AML-193 (cell line): ENCODE measurements at regions not wholly inside any gene's neighbourhood (a gene's known extent, or its start where the extent isn't known, plus 50 kb on each side); places are given as distances from the start of the nearest gene placed in this dataset.
"Not testable (repeated sequence)": the region's sequence is repeated elsewhere in the genome, so short reads cannot be mapped to it uniquely, and the experiment has no call there.

Experiments used
- DNase-seq, 2 experiments: peaks; one replicate each; lab custom pipeline; 2025; lab: John Stamatoyannopoulos, UW

DNA sequence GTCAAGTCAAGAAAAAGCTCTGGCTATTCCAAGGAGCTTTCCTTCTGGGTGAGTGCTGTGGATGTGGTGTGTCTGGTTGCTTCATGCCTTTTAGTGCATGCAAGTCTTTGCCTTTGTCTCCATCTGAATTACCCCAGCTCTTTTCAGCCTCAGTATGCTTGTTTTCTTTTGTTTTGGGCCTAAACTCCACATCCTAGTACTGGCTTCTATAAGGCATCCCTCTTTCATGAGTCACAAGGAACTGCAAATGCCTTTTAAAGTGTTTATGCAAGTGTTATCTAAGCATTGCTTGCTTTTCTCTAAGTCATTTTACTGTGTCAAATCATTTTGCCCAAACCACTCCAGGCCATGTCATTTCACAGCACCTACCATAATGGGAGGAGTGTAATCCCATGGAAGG is 132.1 kb downstream of the PLCE1 start:
- DNase-seq: no peak

DNA sequence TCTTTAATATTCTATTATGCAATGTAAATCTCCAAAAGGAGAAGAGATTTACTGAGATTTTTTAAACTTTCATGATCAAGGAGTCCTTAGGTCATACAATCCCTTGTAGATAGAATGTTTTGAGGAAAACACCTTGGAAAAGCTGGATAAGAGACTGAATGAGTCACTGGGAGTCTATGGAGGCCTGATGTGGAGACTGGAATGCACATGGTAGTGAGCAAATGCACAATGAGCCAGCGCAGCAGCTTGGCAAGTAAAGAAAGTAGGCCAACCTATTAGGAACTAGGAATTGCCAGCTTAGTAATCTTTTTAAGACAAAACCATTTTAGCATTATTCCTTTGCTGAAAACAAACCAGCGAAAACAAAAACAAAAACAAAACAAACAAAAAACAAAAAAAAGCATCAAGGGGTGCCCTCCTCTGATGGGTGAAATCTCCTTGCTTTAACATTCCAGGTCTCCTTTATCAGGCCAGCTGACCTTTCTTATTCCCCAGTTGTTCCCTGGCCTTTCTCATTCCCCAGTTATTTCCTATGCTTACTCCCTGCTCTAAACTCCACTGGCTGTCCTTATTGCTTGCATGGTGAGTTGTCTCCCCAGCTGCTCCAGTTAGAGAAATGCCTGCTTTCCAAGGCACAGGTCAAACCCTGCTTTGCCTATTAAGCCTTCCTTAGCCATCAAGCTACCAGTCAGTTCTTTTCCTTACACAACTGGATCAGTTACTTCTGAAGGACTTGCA is 135.8 kb downstream of the PLCE1 start:
- DNase-seq: no peak

DNA sequence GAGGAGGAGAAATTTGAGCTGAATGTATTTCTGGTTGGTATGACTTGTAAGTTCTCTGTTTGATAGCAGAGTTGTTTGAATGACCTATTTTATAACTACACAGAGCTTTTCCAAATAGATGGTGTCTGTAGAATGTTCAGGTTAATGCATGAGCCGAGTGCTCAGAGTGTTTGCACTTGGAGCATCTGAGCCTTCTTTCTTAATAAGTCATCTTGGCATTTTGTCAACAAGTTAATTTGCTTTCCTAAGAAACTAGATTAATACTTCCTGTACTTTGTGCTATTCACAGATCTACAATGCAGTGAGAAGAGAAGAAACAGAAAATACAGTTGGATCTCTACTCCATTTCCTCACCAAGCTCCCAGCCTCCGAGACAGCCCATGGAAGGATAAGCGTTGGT is 138.2 kb downstream of the PLCE1 start:
- DNase-seq: no peak

DNA sequence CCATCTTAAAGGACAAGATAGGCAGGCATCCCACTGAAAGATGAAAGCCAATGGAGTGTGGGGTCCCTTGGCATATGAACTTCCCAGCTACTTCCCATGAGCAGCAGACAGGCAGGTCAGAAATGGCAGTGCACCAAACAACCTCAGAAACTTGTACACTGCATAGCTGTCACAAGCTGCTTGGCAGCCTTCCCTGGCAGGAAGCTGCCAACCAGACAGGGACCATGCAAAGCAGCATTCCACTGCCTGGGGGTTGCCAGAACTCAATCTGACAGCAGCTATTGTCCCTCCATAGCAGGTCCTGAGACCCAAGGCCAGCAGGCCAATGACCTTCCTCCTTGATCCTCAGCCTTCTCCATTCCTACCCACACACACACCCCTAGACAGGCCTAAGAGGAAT is 139.5 kb downstream of the PLCE1 start:
- DNase-seq: no peak

DNA sequence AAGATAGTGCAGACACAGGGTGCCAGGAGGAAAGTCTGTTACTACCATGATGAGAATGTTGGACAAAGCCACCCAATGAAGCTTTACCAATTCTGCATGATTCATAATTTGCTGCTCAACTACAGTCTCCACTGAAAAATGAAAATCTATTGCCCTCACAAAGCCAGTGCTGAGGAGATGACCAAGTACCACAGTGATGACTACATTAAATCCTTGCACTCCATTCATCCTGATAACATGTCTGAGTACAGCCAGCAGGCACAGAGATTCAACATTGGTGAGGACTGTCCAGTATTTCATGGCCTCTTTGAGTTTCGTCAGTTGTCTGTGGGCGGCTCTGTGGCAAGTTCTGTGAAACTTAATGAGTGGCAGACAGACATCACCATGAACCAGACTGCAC is 144.0 kb downstream of the PLCE1 start:
- DNase-seq: no peak

DNA sequence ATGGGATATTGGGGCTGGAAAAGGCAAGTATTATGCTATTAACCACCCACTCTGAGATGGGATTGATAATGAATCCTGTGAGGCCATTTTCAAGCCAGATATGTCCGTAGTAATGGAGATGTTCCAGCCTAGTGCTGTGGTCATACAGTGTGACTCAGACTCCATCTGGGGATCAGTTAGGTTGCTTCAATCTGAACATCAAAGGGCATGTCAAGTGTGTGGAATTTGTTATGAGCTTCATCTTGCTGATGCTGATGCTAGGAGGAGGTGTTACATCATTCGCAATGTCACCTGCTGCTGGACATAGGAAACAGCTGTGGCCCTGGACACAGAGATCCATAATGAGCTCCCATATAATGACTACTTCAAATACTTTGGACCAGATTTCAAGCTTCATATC is 144.7 kb downstream of the PLCE1 start:
- no peak for DNase-seq

DNA sequence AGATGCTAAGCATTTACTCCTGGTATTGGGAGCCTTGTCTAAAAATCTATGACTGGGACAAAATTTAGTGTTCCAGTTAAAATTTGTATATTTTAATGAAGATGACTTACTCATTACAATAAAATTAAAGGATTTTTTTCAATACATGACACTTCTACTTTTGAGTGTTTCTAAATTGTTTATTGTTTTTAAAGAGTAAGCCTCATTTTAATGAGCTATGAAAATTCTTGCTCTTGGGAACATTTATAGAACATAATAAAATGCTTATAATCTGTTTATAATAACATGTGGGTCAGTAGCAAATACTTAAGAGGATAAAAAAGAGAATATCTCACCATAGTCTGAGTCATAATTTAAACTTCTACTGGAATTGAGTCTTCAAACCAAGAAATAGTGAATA is 149.5 kb downstream of the PLCE1 start:
- DNase-seq: no peak

DNA sequence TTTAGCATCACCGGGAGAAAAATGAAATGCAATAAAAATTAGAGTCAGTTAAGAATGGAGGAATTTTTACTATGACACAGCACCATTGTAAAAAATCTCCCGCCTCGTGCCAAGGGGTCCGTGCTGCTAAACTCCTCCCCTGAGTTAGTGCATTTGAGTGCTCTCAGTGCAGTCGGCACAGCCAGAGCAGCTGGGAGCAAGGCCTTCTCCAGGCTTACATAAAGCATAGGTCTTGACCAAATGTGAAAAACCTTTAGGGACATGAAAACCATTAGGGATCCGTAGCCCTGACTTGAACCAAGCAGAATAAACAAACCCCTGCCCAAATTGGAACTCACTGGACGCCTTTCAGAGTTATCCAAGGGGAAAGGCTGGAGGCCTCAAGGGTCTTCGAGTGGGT is 152.6 kb downstream of the PLCE1 start:
- no peak for DNase-seq

DNA sequence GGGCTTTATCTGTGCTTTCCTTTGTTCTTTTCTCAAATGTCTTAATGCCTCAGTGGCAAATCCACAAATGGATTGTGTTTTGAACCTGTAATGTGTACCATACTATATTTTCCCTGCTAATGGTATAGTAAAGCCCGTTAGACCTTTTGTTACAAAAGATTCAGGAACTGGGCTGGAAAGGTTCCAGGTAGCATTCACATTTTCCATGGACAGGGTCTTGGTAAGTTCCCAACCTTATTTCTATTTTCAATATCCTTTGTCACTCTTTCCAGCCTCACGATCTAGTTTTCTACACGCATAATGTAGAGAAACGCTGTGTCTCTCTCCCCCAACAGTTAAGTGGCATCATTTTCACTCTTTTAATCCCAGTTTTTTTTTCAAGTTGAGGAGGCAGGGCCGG is 153.0 kb downstream of the PLCE1 start:
- DNase-seq: no peak

DNA sequence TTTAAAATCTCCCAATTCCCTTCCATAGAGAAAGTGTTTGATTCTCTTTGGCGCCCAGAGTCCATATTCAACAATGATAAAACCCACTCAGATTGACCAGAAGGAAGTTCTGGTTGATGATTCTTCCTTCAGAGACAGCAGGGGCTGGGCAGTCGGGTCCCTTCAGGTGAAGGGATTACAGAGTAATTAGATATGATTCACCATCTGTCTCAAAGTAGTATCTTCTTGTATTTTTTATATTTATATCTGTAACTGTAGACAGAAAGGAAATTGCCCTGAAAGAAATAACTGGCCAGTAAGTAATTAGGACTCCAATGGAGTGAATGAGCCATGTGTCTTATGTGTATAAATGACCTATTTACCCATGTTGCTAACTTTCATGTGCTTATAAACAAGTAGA is 156.0 kb downstream of the PLCE1 start:
- no peak for DNase-seq

DNA sequence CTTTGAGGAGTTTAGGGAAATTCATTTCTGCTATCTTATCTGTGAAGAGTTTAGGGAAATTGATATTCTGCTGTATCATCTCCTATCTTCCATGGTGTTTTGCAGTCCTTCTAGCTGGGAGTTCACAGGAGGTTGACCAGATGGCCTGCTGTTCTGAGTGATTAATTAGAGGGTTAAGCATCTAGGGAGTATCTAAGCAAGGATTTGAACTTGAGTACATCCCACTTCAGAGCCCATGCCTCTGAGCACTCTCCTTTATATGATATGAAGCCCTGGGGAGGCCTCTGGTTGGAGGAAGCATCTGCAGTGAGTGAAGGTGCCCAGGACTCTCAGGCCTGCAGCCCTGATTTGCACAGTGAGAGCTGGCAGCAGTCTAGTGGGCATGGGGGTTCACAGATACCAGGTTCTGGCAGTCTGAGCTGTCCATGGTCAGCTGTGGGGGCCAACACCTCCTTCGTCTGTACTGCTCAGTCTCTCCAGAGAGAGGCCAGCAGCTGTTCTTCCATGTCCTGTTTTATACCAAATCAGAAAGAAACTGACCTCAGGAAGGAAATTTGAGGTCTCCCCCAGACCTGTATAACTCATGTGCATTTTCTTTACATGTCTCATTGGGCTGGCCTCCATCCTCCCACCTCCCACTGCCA is 156.9 kb downstream of the PLCE1 start:
- DNase-seq: no peak

DNA sequence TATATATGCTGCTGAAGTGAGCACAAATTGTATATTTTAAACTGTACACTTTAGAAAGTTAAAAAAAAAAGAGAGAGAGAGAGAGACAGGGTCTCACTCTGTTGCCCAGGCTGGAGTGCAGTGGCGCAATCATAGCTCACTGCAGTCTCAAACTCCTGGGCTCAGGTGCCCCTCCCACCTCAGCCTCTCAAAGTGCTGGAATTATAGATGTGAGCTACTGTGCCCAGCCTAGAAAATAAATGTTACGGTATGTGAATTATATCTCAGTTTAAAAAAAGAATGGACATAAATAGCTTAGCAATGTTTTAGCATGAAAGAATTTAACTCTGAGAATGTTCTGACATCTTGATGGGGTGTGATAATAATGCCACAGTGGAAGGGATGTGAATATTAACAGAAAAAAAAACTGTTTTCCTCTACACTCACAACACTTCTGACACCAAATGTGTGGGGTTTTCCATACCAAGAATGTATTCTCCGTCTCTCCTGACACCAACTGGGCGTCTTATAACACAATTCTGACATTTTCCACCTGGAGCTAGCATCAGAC is 162.1 kb downstream of the PLCE1 start:
- no peak for DNase-seq

DNA sequence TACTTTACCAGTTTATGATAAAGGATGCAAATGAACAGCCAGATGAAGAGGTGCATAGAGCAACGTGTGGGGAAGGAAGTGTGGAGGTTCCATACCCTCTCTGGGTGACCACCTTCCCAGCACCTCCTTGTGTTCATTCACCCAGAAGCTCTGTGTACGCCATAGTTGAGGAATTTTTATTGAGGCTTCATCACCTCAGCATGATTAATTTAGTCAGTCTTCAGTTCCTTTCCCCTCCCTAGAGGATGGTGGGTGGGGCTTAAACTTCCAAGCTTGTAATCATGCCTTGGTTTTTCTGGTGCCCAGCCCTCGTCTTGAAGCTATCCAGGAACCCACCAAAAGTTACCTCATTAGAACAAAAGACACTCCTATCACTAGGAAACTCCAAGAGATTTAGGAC is 162.7 kb downstream of the PLCE1 start:
- no peak for DNase-seq

DNA sequence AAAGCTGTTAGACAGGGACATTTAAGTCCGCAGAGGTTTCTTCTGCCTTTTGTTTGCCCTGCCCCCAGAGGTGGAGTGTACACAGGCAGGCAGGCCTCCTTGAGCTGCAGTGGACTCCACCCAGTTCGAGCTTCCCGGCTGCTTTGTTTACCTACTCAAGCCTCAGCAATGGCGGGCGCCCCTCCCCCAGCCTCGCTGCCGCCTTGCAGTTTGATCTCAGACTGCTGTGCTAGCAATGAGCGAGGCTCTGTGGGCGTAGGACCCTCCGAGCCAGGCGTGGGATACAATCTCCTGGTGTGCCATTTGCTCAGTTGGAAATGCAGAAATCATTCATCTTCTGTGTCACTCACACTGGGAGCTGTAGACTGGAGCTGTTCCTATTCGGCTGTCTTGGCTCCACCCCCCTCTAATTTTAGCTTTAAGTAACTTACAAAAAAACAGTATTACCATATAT is 171.5 kb downstream of the PLCE1 start:
- not testable (repeated sequence) for DNase-seq

DNA sequence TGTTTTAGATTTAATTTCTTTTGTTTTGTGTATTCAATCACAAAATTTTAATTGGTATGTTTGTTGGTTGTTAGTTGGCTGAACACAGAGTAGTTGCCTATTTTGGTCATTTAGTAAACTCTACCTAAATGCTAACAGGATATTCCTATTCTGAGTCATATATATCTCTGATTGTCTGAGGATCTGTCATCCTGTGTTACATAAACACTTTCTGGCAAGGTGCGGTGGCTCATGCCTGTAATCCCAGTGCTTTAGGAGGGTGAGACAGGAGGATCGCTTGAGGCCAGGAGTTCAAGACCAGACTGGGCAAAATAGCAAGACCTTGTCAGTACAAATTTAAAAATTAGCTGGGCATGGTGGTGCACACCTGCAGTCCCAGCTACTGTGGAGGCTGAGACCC is 178.6 kb downstream of the PLCE1 start:
- DNase-seq: no peak

DNA sequence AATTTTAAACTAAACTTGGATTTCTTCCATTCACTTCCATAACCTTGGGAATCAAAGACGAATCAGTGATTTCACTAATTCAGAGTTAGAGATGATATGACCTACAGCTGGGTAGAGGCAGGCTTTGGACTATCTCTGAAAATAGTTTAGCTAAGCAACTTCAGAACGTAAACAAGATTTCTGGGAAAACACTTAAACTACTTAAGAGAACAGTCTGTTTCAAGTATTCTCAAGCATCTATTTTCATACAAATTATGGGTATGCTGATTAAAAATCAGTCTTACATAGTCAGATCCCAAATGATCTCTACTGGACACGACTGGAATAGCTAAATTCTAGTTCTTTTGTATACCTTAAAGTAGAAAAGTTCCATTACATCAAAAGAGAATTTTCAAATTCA is 179.9 kb downstream of the PLCE1 start:
- no peak for DNase-seq

DNA sequence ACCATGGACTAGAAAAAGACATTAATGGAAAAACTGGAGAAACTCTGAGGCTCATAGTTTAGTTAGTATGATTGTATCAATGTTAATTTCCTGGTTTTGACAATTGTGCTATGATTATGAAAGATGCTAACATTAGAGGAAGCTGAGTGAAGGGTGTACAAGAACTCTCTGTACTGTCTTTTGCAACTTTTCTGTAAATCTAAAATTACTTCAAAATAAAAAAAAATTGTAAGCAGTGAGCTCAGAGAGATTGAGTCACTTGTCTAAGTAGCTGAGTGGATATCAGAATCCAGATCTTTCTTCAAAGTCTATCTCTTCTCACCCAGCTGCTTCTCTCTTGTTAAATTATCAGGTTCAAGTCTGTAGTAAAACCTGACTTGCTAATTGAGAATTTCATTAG is 181.1 kb downstream of the PLCE1 start:
- no peak for DNase-seq

DNA sequence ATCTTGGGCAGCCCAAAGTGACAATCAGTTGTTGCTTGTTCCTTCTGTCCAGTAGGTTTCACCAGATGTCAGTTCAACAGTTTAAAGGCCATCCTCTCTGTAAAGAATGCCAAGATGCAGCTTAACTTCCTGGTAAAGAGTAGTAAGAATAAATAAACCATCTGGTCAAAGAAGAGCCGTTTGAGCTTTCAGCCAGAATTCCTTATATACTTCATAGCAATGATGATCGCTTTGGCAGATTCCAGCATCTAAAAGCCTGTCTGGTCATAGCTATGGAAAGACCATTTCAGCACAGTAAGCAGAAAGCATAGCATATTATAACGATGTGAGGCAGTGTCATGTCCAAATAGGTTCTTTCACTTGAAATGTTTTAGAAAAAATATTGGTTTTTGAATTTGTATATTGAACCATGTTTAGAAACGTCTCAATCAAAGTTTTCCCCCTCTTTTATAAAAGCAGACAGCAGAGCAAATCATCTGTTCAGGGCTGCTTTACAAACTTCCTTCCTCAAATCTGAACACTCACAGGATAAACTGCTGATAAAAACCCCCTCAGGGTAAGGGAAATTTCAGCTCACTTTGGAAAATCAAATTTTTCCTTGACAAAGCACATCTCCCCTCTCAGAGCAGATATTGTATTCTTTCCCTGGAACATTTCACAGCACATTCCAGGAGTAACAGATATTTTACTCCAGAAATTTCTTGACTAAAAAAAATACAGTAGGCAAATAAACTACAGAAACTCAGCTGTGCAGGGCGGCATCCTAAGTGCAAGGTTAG is 184.1 kb downstream of the NOC3L start:
- no peak for DNase-seq

DNA sequence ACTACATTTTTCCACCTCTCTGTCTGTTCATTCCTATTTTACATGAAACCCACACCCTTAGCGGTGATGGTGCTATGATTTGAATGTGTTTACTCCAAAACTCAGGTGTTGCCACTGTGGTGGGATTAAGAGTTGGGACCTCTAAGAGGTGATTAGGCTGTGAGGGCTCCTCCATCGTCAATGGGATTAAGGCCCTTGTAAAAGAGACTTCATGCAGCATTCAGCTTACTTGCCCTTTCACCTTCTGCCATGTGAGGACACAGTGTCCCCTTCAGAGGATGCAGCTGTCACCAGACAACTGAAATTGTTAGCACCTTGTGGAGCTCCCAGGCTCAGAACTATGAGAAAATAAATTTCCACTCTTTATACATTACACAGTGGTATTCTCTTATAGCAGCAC is 182.2 kb downstream of the NOC3L start:
- no peak for DNase-seq

DNA sequence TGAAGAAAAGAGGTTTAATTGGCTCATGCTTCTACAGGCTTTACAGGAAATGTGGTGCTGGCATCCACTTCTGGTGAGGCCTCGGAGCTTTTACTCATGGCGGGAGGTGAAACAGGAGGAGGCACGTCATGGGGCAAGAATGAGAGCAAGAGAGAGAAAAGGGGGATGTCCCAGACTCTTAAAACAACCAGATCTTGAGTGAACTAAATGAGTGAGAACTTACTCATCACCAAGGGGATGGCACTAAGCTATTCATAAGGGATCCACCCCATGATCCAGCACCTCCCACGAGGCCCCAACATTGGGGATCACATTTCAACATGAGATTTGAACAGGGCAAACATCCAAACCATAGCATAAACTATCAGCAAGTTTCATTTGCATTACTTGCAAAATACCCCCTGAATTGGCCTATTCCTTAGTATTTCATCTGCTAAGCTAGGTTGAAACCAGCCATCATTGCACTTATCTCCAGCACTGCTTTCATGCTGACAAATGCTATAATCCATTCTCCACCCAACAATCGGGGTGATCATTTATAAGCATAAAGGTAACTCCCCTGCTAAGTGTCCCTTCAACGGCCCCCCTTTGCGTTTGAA is 179.0 kb downstream of the NOC3L start:
- no peak for DNase-seq

DNA sequence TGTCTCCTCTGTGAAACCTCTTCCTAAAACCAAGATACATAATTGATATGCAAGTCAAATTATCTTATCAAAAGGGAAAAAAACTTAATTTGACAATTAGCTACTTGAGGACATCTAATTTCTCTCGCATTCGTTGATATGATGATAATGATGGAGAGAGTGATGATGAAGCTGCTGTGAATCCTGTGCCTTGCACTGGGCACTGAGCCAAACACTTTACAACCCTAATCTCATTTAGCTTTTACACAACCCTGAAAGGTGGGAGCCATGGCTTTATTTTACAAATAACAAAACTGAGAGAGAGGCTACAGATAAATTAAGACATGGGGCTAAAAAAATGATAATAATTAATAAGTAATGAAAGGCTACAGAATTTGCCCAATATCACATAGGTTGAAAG is 176.0 kb downstream of the NOC3L start:
- no peak for DNase-seq

DNA sequence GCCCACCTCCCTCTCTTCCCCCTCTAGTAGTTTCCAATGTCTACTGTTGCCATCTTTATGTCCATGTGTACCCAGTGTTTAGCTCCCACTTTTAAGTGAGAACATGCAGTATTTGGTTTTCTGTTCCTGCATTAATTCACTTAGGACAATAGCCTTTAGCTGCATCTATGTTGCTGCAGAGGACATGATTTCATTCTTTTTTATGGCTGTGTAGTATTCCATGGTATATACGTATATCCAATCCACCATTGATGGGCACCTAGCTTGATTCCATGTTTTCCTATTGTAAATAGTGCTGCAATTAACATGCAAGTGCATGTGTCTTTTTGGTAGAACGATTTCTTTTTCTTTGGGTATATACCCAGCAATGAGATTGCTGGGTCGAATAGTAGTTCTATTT is 170.4 kb downstream of the NOC3L start:
- DNase-seq: no peak

DNA sequence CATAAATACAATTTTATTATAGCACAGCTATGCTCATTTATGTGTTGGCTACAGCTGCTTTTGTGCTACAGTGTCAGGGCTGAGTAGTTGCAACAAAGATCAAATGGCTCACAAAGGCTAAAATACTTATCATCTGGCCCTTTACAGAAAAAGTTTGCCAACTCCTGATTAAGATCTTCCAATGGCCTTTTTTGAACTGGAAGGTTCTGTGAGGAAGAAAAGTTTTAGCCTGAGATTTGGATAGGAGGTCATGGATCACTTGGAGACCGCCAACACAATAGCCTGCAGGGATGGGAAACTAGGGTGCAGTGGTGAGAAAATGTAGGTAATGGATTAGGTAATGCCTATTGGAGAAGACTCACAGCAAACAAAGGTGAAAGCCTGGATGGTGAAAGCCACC is 169.8 kb downstream of the NOC3L start:
- no peak for DNase-seq
